GM21737 (cell line): ENCODE measurements at regions not wholly inside any gene's neighbourhood (a gene's known extent, or its start where the extent isn't known, plus 50 kb on each side); places are given as distances from the start of the nearest gene placed in this dataset.

Source experiments
- ATAC-seq: cut with Tn5 transposase; IDR thresholded peaks from one replicate; pipeline ENCODE4 v1.9.1; 2021; ENCODE audit warnings: mild to moderate bottlenecking, moderate library complexity; ENCODE audit not compliant: unreplicated experiment

- ATAC-seq, result no peak
These were observed 1615.8 kb downstream of the PLA2G4A start for GRCh38 chr1:188444526-188444925.

GRCh38 chr1:188462837-188463236 is 1634.1 kb downstream of the PLA2G4A start:
- no peak for ATAC-seq

- no peak for ATAC-seq
These were observed 1635.2 kb downstream of the PLA2G4A start for GRCh38 chr1:188463919-188464318.

GRCh38 chr1:188466539-188466938 is 1637.8 kb downstream of the PLA2G4A start:
- no peak for ATAC-seq

- no peak for ATAC-seq
These were observed 1647.9 kb downstream of the PLA2G4A start for GRCh38 chr1:188476606-188477005.

GRCh38 chr1:188489336-188490112 is 1660.8 kb downstream of the PLA2G4A start:
- ATAC-seq, result no peak

GRCh38 chr1:188496506-188496905 is 1667.8 kb downstream of the PLA2G4A start:
- no peak for ATAC-seq

- no peak for ATAC-seq
These were observed 1668.3 kb downstream of the PLA2G4A start for GRCh38 chr1:188497020-188497419.

GRCh38 chr1:188499690-188500089 is 1670.9 kb downstream of the PLA2G4A start:
- ATAC-seq, result no peak

GRCh38 chr1:188514917-188515316 is 1686.2 kb downstream of the PLA2G4A start:
- no peak for ATAC-seq

GRCh38 chr1:188517139-188517538 is 1688.4 kb downstream of the PLA2G4A start:
- ATAC-seq, result no peak

GRCh38 chr1:188551176-188551575 is 1722.4 kb downstream of the PLA2G4A start:
- ATAC-seq, result no peak

GRCh38 chr1:188557053-188557452 is 1728.3 kb downstream of the PLA2G4A start:
- ATAC-seq, result no peak

- ATAC-seq, result no peak
These were observed 1754.3 kb downstream of the PLA2G4A start for GRCh38 chr1:188582911-188583532.

- ATAC-seq, result no peak
These were observed 1755.4 kb downstream of the PLA2G4A start for GRCh38 chr1:188584119-188584518.

- no peak for ATAC-seq
These were observed 1761.9 kb downstream of the PLA2G4A start for GRCh38 chr1:188590641-188591040.

- ATAC-seq, result no peak
These were observed 1765.9 kb downstream of the PLA2G4A start for GRCh38 chr1:188594542-188595235.

- ATAC-seq, result no peak
These were observed 1770.6 kb downstream of the PLA2G4A start for GRCh38 chr1:188599313-188599712.

- no peak for ATAC-seq
These were observed 1782.7 kb downstream of the PLA2G4A start for GRCh38 chr1:188611432-188611831.

- ATAC-seq, result no peak
These were observed 1786.6 kb downstream of the PLA2G4A start for GRCh38 chr1:188615321-188615720.

GRCh38 chr1:188620236-188620635 is 1791.5 kb downstream of the PLA2G4A start:
- no peak for ATAC-seq
